ENCODE measurements at regions not wholly inside any gene's neighbourhood (a gene's known extent, or its start where the extent isn't known, plus 50 kb on each side); places are given as distances from the start of the nearest gene placed in this dataset.
"Not testable (repeated sequence)": the region's sequence is repeated elsewhere in the genome, so short reads cannot be mapped to it uniquely, and the experiment has no call there.

DNA sequence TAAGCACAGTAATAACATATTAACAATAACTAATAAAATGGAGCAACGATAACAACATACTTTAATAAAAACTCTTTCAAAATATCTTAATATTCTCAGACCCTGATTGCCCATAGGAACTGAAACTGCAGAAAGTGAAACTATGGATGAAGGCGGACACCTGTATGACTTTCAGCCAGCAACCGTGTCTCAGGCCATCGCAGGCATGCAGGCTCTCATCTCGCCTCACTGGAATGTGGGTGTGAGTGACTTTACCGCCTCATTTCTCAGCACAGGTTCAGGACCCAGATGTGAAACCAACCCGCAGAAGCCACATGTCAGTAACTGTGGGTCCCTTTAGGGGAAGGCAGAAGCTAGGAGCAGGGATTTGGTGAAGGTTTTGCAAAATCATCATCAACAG is 539.1 kb downstream of the FAM181B start:
- no peak for DNase-seq

DNA sequence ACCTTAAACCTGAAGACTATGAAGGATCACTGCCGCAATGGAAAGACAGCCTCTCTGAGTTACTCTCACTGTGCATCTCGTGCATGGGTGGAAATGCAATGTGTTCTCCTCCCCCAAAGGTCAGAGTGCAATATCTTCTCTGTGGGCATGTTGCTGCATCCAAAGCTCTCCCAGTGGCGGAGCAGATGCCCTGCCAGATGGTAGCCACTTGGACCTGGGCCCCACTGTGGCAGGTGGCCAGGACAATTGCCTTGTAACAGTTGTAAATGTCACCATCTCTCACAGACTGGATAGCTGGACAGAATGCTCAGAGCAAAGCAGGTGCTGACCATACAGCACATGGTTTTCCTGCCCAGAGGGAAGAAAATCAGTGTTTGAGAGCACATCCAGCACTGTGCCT is 542.0 kb downstream of the FAM181B start:
- peak; percentile 22 for DNase-seq

DNA sequence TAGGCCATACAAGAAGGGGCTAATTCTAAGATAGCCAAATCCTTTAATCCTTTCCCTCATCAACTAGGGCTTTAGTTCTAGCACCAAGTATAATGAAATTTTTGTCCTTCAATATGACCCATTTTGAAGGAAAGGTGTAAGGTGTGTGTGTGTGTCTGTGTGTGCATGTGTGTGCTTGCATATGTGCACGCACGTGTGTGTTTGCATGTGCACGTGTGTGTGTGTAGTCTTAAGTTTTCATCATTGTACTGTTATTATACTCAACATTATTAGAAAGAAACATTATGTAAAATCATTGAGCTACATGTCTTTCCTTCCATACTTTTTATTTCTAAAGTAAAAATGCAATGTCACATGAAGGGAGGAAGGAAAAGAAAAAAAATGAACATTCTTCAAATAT is 547.7 kb downstream of the FAM181B start:
- no peak for DNase-seq

DNA sequence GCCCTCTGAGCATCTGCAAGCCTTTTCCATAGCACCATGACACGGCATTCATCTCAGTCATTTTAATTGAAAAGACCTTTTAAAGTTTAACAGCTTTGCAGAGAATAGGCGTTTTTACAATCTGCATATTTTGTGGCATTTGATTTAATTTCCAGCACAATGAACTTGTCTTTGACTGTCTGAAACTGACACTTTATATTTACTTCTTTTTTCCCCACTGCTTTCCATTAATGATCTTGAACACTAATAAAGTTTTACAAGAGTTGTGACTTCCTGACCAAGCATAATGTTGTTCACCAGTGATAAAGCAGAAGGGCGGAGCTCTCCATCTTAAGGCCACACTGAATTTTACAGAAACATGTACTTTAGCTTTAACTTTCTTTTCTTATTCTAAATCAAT is 548.7 kb downstream of the FAM181B start:
- no peak for DNase-seq

DNA sequence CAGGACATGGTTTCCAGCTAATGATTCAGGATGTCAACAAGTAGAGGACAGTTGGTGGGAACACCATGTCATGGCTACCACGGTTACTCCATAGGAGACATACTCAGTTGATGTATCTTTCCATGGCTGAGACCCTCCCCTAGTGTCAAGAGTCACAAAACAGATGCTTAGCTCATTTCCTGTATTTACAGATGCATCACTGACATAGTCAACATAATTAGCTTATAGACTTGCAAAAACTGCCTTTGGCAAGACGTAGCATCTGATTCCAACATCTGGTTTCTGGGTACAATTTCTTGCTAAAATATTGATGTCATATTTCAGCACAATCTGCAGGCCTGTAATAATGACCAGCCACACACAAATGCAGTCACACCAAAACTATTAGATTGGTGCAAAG is 550.3 kb downstream of the FAM181B start:
- DNase-seq = no peak

DNA sequence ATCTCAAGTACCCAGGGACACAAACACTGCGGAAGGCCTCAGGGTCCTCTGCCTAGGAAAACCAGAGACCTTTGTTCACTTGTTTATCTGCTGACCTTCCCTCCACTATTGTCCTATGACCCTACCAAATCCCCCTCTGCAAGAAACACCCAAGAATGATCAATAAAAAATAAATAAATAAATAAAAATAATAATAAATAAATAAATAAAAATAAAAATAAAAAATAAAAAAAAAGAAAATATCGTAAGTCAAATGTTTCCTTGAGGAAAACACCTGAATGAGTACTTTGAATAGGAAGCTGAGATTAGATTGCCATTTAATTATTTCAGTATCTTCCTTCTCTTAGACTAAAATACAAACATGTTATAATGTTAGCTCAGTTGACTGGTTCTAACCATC is 551.0 kb downstream of the FAM181B start:
- not testable (repeated sequence) for DNase-seq

DNA sequence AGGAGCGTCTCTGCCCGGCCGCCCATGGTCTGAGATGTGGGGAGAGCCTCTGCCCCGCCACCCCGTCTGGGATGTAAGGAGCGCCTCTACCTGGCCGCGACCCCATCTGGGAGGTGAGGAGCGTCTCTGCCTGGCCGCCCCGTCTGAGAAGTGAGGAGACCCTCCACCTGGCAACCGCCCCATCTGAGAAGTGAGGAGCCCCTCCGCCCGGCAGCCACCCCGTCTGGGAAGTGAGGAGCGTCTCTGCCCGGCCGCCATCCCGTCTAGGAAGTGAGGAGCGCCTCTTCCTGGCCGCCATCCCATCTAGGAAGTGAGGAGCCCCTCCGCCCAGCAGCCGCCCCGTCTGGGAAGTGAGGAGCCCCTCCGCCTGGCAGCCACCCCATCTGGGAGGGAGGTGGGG is 551.9 kb downstream of the FAM181B start:
- DNase-seq = not testable (repeated sequence)

DNA sequence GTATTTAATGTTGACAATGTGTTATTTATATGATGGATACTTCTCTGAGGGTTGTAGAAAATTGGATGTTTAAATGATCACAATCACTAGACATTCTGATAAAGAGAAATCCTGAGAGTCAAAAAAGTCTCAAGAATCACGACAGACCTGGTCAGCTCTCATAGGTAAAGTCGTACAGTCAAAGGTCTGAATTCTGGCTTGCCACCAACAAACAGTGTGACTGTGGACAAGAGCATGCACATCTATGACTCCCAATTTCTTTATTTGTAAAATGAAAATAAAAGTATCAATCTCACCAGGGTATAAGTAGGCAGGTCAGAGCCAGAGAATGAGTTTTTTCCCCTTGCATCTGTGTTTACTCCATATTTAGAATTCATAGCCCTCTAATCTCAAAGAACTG is 556.7 kb downstream of the FAM181B start:
- DNase-seq = no peak

DNA sequence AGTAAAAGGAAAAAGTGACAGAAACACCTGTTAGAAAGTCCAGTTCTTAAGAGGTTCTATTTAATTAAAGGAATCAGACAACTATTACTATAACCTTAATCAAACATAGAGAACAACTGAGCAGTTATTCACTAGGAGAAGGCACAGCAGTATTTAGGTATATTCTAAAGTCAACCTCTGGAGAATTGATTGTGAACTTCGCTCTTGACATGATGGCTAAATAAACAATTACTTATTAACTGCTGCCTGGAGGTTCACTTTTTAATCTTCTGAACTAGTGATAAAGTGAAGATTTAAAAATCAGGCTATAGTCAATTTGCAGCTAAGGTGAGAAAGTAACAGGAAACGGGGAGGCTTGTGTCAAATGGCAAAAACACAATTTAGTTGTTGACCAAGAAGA is 557.3 kb downstream of the FAM181B start:
- no peak for DNase-seq

DNA sequence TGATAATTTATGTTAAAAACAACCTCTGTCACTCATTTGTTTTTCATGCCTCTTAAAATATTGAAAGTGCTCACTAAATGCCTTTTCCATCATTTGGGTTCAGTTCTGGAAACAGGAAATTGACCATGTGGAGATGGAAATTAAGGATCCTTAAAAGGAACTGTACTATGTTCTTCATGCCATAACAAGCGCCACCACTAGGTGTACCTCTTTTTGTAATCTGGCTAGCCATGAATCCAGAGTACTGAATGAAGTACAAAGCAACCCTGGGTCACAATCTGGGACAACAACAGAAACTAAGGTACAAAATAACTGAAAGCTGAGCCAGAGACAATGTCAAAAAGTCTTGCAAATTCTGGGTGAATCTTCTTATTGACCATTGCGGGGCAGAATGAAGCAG is 559.1 kb downstream of the FAM181B start:
- DNase-seq = no peak

DNA sequence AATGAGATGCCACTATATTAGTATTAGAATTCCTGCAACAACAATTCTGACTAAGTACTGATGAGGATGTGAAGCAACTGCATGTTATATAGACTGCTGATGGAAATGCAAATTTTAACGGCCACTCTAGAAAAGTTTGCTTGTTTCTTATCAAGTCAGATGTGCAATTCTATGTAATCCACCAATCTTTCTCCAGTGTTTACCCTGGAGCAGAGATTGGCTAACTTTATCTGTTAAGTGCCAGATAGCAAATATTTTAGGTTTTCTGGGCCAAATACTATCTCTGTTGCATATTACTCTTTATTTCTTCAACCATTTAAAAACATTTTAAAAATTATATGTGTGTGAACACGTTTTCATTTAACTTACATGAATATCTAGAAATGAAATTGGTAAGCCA is 586.9 kb downstream of the FAM181B start:
- DNase-seq = no peak

DNA sequence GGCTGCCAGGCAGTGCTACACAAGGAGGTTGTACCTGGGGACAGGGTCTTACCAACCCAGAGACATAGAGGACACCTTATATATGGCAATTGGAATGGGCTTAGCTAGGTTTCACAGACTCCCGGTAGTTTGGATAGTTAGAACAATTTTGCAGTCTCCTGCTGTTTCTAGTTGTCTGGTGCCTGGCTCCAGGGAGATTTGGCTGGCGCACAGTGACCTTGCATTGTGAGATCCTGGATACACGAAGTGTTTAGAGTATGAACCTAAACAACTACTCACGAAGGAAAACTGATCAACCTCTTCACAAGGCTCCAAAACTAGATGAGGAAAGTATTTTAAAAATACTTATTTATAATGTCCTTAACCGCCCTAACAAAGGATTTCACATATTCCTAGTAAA is 614.7 kb downstream of the FAM181B start:
- no peak for DNase-seq

DNA sequence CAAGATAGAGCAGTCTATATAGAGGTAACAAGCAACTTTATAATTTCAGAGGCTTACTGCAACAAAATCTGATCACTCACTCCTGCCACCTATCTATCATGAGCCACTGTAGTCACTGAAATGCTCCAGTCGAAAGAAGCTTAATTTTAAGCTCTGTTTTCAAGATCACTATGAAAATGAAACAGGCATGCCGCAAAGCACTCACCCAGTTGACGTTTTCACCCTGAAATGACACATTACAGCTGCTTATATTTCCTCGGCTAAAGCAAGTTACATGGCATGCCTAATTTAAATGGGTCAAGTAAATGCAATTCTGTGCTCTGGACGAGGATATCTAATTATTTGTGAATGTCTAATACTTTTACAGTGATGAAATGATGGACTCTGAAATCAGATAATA is 616.3 kb downstream of the FAM181B start:
- DNase-seq = no peak

DNA sequence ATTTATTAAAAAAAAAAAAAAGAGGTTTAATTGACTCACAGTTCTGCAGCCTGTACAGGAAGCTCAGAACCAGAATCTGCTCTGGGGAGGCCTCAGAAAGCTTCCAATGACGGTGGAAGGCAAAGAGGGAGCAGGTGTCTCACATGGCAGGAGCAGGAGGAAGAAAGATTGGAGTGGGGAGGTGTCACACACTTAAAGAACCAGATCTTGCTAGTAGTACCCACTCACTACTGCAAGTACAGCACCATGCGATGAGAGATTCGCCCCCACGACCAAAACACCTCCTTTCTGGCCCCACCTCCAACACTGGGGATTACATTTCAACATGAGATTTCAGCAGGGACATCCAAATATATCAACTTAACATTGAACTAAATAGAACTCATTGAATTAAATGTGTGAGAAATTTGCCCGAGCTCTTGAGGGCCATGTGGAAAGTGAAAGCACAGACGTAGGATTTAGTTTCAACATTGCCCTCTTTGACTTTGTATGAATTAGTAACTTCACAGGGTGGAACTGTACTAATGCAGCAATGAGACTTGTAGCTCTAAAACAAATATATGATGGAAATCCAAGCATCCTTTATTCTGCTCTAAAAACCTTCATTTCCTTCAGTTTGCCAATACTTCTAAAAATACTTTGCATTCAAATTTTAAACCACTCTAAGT is 628.2 kb downstream of the FAM181B start:
- DNase-seq = no peak

DNA sequence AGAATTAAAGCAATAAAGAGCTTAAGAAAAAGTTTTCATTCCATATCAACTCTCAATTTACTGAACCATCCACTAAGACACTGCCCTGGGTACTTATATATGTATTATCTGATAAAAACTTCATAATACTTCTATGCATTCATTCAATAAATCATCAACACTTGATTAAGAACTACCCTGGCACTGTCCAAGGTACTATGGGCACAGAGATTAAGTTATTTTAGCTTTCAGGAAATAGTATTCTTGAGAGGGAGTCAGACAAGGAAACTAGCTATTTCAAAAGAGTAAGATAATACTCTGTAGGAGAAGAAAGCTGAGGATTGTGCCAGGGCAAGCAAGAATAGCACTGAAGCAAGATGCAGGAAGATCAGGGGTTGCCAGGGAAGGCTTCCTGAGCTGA is 640.8 kb downstream of the FAM181B start:
- no peak for DNase-seq

DNA sequence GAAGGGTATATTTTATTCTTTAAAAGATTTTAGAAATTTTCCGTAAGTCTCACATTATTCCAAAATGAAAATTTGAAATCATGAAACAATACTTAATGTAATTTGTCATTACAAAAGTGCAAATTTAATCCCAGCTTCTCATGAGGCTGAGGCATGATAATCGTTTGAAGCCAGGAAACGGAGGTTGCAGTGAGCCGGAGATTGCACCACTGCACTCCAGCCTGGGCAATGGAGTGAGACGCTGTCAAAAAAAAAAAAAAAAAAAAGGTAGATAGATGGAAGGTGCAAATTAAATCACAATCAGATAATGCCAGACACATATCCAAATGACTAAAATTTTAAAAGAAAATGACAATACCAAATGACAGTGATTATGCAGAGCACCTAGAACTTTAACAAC is 644.2 kb downstream of the FAM181B start:
- no peak for DNase-seq

DNA sequence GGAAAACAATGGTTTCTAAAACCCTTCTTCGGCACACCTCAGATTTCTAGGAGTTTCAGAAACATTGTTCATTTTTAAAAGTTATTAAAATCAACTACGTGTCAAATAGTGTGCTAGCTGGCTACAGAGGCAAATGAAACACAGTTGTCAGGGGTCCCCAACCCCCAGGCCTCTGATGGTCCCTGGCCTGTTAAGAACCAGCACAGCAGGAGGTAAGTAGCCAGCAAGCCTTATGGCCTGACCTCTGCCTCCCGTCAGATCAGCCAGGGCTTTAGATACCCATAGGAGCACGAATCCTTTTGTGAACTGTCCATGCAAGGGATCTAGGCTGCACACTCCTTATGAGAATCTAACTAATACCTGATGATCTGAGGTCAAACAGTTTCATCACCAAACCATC is 648.2 kb downstream of the FAM181B start:
- DNase-seq = no peak

DNA sequence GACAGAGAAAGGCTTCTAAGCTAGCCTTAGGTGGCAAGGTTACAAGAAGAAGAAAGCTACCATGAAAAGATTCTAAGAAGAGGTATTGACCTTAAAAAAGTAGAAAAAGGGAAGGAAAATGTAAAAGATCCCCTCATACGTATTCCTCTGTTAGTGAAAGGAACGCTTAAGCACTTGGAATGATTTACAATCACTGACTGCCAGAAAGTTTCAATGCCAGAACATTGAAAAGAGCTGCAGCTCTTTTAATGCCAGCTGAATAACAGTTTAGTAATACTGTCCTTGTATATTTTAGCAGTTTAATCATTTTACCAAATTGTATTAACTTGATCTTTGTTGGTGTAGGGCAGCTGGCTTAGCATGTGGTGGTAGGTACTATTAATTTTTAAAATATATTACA is 650.7 kb downstream of the FAM181B start:
- no peak for DNase-seq

DNA sequence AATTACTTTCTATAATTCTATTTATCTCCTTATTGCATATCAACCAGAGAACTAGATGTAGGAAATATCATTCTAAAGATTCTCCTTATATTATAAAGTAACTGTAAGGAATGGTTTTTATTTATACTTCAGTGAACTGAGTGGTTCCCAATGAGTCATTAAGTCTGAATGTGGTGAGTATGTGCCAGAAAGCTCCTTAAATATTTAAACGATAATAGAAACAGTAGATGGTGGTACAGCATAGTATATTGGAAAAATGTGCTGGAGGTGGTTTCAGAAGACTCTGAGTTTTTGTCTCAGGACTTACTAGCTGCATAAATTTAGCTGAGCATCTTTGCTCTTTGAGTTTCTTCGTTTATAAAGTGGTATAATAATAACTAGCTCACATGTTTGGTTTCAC is 653.5 kb downstream of the FAM181B start:
- DNase-seq = no peak

DNA sequence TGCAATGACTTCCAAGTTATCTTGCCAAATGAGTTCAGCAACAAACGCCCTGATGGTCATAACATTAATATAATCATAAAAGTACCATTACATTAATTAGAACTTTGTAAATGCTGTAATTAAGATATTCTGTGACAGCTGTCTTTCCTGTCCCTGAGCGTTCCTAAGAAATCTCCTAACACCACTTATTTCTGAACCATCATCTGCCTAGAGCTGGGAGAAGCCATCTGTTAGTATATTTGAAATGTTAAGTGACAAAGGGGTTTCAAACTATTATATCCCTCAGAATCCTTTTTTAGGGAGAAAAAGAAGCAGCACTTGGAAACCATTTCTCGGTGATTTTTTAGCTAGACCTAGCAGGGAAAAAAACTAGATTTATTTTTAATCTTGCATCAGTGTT is 657.5 kb downstream of the FAM181B start:
- no peak for DNase-seq

DNA sequence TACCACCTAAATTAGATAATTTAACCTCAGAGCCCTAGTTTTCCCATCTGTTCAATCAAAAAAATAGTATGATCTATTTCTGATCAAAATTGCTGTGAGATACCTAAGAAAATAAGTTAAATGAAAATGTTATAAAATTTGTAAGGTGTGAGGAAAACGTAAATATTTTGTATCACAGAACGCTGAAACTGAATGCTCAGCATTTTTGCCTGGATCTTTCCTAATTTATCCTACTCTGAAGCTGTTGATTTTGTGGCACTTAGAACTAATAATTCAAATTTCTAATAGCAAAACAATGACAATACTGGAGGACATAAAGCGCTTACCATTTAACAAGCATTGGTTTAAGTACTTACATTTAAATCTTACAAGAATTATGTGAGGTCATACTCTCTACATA is 674.2 kb downstream of the FAM181B start:
- no peak for DNase-seq

DNA sequence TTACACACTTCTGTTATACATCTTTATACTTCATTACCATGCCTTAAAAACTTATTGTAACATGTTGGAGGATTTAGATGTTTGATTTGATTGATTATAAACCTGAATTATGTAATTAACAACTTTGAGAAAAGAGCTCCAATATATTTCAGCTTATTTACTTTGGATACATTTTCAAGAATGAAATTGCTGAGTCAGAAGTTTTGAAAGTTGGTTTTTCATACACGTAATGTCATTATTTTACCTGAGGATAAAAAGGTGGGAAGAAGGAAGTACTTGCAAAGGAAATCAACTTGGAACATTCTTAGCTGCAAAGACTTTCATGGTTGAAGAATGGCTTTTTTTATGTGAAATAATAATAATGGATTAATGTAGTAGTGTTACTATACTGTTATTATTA is 677.2 kb downstream of the FAM181B start:
- DNase-seq = no peak

DNA sequence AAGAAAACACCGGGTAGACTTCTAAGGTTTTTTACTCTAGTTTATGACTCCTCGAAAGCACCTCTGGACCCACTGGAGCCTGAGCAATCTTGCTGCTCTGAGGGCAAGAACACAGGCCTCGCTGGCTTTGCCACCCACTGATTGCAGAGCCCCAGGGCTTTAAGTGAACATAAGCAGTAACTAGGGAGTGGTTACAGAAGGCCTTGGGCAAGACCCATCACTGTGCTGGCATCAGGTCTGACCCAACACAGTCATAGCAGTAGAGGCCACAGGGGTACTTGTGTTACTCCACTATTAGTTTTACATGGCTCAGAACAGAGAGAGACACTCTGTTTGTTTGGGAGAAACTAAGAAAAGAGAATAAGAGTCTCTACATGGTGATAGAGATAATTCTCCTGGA is 684.5 kb downstream of the FAM181B start:
- DNase-seq = no peak

DNA sequence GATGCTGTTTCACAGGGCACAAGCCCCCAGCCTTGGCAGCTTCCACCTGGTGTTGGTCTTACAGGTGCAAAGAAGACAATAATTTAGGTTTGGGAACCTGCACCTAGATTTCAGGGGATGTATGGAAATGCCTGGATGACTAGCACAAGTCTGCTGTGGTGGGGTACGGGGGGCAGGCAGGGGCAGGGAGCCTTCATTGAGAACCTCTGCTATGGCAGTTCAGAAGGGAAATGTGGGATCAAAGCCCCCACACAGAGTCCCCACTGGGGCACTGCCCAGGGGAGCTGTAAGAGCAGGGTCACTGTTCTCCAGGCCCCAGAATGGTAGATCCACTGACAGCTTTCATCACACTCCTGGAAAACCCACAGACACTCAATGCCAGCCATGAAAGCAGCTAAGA is 686.5 kb downstream of the FAM181B start:
- DNase-seq = no peak

DNA sequence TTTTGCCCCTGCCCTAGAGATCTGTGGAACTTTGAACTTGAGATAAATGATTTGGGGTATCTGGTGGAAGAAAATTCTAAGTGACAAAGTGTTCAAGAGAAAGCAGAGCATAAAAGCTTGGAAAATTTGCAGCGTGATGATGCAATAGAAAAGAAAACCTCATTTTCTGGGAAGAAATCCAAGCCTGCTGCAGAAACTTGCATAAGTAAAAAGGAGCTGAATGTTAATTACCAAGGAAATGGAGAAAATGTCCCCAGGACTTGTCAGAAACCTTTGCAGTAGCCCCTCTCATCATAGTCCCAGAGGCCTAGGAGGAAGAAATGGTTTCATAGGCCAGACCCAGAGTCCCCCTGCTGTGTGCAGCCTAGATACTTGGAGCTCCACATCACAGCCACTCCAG is 686.9 kb downstream of the FAM181B start:
- no peak for DNase-seq

All from retina (tissue), 1 donor.